Effector memory CD8-positive, alpha-beta T cell (primary cell): ENCODE measurements at regions not wholly inside any gene's neighbourhood (a gene's known extent, or its start where the extent isn't known, plus 50 kb on each side); places are given as distances from the start of the nearest gene placed in this dataset.

Source experiments
- ATAC-seq: fragments of 150-1000 bp; cut with Tn5 transposase; replicated peaks from 2 replicates; pipeline ENCODE4 v1.10.0; 2021; ENCODE audit warnings: mild to moderate bottlenecking, moderate library complexity
- DNase-seq, 3 experiments: peaks; one replicate each; pipeline ENCODE4 v3.0.0; 2021
- H3K27ac Mint-ChIP-seq, 2 donors: one replicate each; pipeline ENCODE4 v1.8.0; 2022; ENCODE audit warnings: mild to moderate bottlenecking in 2 of 2, mixed read lengths in 2 of 2, moderate library complexity in 2 of 2
- H3K27me3 Mint-ChIP-seq, 2 donors: one replicate each; pipeline ENCODE4 v1.8.0; 2022; ENCODE audit warnings: mixed read lengths in 2 of 2
- H3K36me3 Mint-ChIP-seq: one replicate; pipeline ENCODE4 v1.8.0; 2022; ENCODE audit warnings: mild to moderate bottlenecking, moderate library complexity, mixed read lengths; ENCODE audit not compliant: insufficient read depth
- H3K4me1 Mint-ChIP-seq, 2 donors: one replicate each; pipeline ENCODE4 v1.8.0; 2022; ENCODE audit warnings: low read depth in 2 of 2, mixed read lengths in 2 of 2
- H3K4me3 Mint-ChIP-seq, 2 donors: one replicate each; pipeline ENCODE4 v1.8.0; 2022; ENCODE audit warnings: mild to moderate bottlenecking in 2 of 2, mixed read lengths in 2 of 2, moderate library complexity in 2 of 2
- H3K9me3 Mint-ChIP-seq, 2 donors: one replicate each; pipeline ENCODE4 v1.8.0; 2022; ENCODE audit warnings: mixed read lengths in 2 of 2

- Mint-ChIP-seq H3K4me3 (no peak overlapping the region), H3K9me3 (peaks cover 6 to 9% of the 10 kb centered on the region in 2 donors)
- ATAC-seq, result no peak
Measured at GRCh38 chr15:47866446-47866845, 149.1 kb downstream of the SEMA6D start.

GRCh38 chr15:47870300-47870955 is 153.1 kb downstream of the SEMA6D start:
- no peak overlapping the region for H3K4me3 Mint-ChIP-seq
- H3K27me3 Mint-ChIP-seq, result peaks cover 0 to 6% of the 10 kb centered on the region in 2 donors
- no peaks in the 10 kb centered on the region for H3K4me1 Mint-ChIP-seq
- ATAC-seq, result no peak
- peaks cover 6 to 9% of the 10 kb centered on the region in 2 donors for H3K9me3 Mint-ChIP-seq
- no peaks in the 10 kb centered on the region for H3K36me3 Mint-ChIP-seq
- DNase-seq, result no peak
- no peak overlapping the region for H3K27ac Mint-ChIP-seq

More at GRCh38 chr15:47866446-47866845, 149.1 kb downstream of the SEMA6D start:
- DNase-seq, result no peak
- Mint-ChIP-seq H3K36me3 (no peaks in the 10 kb centered on the region), H3K27me3 (peaks cover 0 to 6% of the 10 kb centered on the region in 2 donors), H3K4me1 (no peaks in the 10 kb centered on the region), H3K27ac (no peak overlapping the region)

GRCh38 chr15:47870956-47871625 is 153.8 kb downstream of the SEMA6D start:
- Mint-ChIP-seq H3K36me3 (no peaks in the 10 kb centered on the region), H3K27ac (no peak overlapping the region), H3K9me3 (peaks cover 6 to 7% of the 10 kb centered on the region in 2 donors), H3K27me3 (peaks cover 0 to 6% of the 10 kb centered on the region in 2 donors), H3K4me1 (no peaks in the 10 kb centered on the region), H3K4me3 (no peak overlapping the region)
- ATAC-seq, result no peak
- no peak for DNase-seq

- peaks cover 0 to 6% of the 10 kb centered on the region in 2 donors for H3K27me3 Mint-ChIP-seq
- no peaks in the 10 kb centered on the region for H3K4me1 Mint-ChIP-seq
- no peaks in the 10 kb centered on the region for H3K36me3 Mint-ChIP-seq
- DNase-seq (no peak), ATAC-seq (no peak)
- peaks cover 6 to 7% of the 10 kb centered on the region in 2 donors for H3K9me3 Mint-ChIP-seq
- H3K27ac Mint-ChIP-seq, result no peak overlapping the region
- no peak overlapping the region for H3K4me3 Mint-ChIP-seq
Measured at GRCh38 chr15:47872208-47872607, 154.9 kb downstream of the SEMA6D start.

GRCh38 chr15:47872869-47873432 is 155.6 kb downstream of the SEMA6D start:
- no peaks in the 10 kb centered on the region for H3K4me1 Mint-ChIP-seq
- no peak overlapping the region for H3K27ac Mint-ChIP-seq
- DNase-seq, result no peak
- H3K36me3 Mint-ChIP-seq, result no peaks in the 10 kb centered on the region
- H3K9me3 Mint-ChIP-seq, result peaks cover 6 to 7% of the 10 kb centered on the region in 2 donors
- H3K27me3 Mint-ChIP-seq, result peaks cover 0 to 6% of the 10 kb centered on the region in 2 donors
- H3K4me3 Mint-ChIP-seq, result no peak overlapping the region
- no peak for ATAC-seq

- no peaks in the 10 kb centered on the region for H3K4me1 Mint-ChIP-seq
- DNase-seq (no peak), ATAC-seq (no peak)
- H3K36me3 Mint-ChIP-seq, result no peaks in the 10 kb centered on the region
- H3K4me3 Mint-ChIP-seq, result no peak overlapping the region
- H3K27ac Mint-ChIP-seq, result no peak overlapping the region
- H3K9me3 Mint-ChIP-seq, result peaks cover 0 to 2% of the 10 kb centered on the region in 2 donors
- no peaks in the 10 kb centered on the region for H3K27me3 Mint-ChIP-seq
Measured at GRCh38 chr15:47876986-47877385, 159.7 kb downstream of the SEMA6D start.

GRCh38 chr15:47877836-47878235 is 160.5 kb downstream of the SEMA6D start:
- no peak overlapping the region for H3K4me3 Mint-ChIP-seq
- no peaks in the 10 kb centered on the region for H3K36me3 Mint-ChIP-seq
- ATAC-seq (no peak), DNase-seq (no peak)
- no peak overlapping the region for H3K27ac Mint-ChIP-seq
- peaks cover 0 to 2% of the 10 kb centered on the region in 2 donors for H3K9me3 Mint-ChIP-seq
- no peaks in the 10 kb centered on the region for H3K27me3 Mint-ChIP-seq
- H3K4me1 Mint-ChIP-seq, result no peaks in the 10 kb centered on the region

- no peak overlapping the region for H3K4me3 Mint-ChIP-seq
- no peaks in the 10 kb centered on the region for H3K27me3 Mint-ChIP-seq
- no peaks in the 10 kb centered on the region for H3K36me3 Mint-ChIP-seq
- H3K4me1 Mint-ChIP-seq, result no peaks in the 10 kb centered on the region
- DNase-seq (no peak), ATAC-seq (no peak)
- H3K9me3 Mint-ChIP-seq, result peaks cover 0 to 7% of the 10 kb centered on the region in 2 donors
- H3K27ac Mint-ChIP-seq, result no peak overlapping the region
Measured at GRCh38 chr15:47885920-47886319, 168.6 kb downstream of the SEMA6D start.

GRCh38 chr15:47887241-47887800 is 170.0 kb downstream of the SEMA6D start:
- Mint-ChIP-seq H3K4me1 (no peaks in the 10 kb centered on the region), H3K27me3 (no peaks in the 10 kb centered on the region), H3K27ac (no peak overlapping the region), H3K9me3 (peaks cover 0 to 7% of the 10 kb centered on the region in 2 donors), H3K4me3 (no peak overlapping the region), H3K36me3 (no peaks in the 10 kb centered on the region)
- DNase-seq (no peak), ATAC-seq (no peak)

- Mint-ChIP-seq H3K36me3 (no peaks in the 10 kb centered on the region), H3K4me1 (no peaks in the 10 kb centered on the region), H3K27ac (no peak overlapping the region), H3K9me3 (peaks cover 7 to 8% of the 10 kb centered on the region in 2 donors), H3K27me3 (no peaks in the 10 kb centered on the region), H3K4me3 (no peak overlapping the region)
- DNase-seq (no peak), ATAC-seq (no peak)
Measured at GRCh38 chr15:47888385-47889100, 171.2 kb downstream of the SEMA6D start.

- ATAC-seq, result no peak
- Mint-ChIP-seq H3K4me3 (no peak overlapping the region), H3K4me1 (no peaks in the 10 kb centered on the region), H3K27ac (no peak overlapping the region), H3K36me3 (no peaks in the 10 kb centered on the region), H3K27me3 (no peaks in the 10 kb centered on the region), H3K9me3 (peaks cover 5 to 8% of the 10 kb centered on the region in 2 donors)
- DNase-seq, result no peak
Measured at GRCh38 chr15:47890397-47891150, 173.3 kb downstream of the SEMA6D start.

GRCh38 chr15:47897525-47897924 is 180.2 kb downstream of the SEMA6D start:
- H3K4me3 Mint-ChIP-seq, result no peak overlapping the region
- no peaks in the 10 kb centered on the region for H3K36me3 Mint-ChIP-seq
- H3K27me3 Mint-ChIP-seq, result no peaks in the 10 kb centered on the region
- DNase-seq, result no peak
- H3K9me3 Mint-ChIP-seq, result peaks cover 4 to 8% of the 10 kb centered on the region in 2 donors
- ATAC-seq, result no peak
- H3K27ac Mint-ChIP-seq, result no peak overlapping the region
- H3K4me1 Mint-ChIP-seq, result no peaks in the 10 kb centered on the region

GRCh38 chr15:47900751-47901150 is 183.4 kb downstream of the SEMA6D start:
- Mint-ChIP-seq H3K27me3 (no peaks in the 10 kb centered on the region), H3K4me3 (no peak overlapping the region), H3K36me3 (no peaks in the 10 kb centered on the region), H3K9me3 (peaks cover 9 to 12% of the 10 kb centered on the region in 2 donors), H3K27ac (no peak overlapping the region), H3K4me1 (no peaks in the 10 kb centered on the region)
- DNase-seq (no peak), ATAC-seq (no peak)
